MM.1S (cell line): ENCODE measurements at regions not wholly inside any gene's neighbourhood (a gene's known extent, or its start where the extent isn't known, plus 50 kb on each side); places are given as distances from the start of the nearest gene placed in this dataset.

ENCODE experiments used
- DNase-seq: peaks from one replicate; pipeline ENCODE4 v3.0.0-alpha.2; 2015
- H2AFZ ChIP-seq: fragments of 300-600 bp; sonication (generic); 2 replicates; pipeline ENCODE4 v1.6.0; 2016; ENCODE audit warnings: antibody characterized with exemption, low read length
- H3F3A ChIP-seq: fragments of 300-600 bp; sonication (generic); 2 replicates; pipeline ENCODE4 v1.6.1; 2016; ENCODE audit warnings: mild to moderate bottlenecking, antibody characterized with exemption, low read length, moderate library complexity, mixed read lengths; ENCODE audit not compliant: insufficient read depth
- H3K27ac ChIP-seq: fragments of 300-600 bp; sonication (generic); 2 replicates; pipeline ENCODE4 v1.5.1; 2016; ENCODE audit warnings: mild to moderate bottlenecking, low read length
- H3K27me3 ChIP-seq: fragments of 300-600 bp; sonication (generic); replicated peaks from 2 replicates; pipeline ENCODE4 v1.6.0; 2016; ENCODE audit warnings: low read length; ENCODE audit not compliant: insufficient read depth
- H3K36me3 ChIP-seq: fragments of 300-600 bp; sonication (generic); replicated peaks from 2 replicates; pipeline ENCODE4 v1.6.1; 2016; ENCODE audit warnings: mild to moderate bottlenecking, low read length, mixed read lengths; ENCODE audit not compliant: insufficient read depth
- H3K4me1 ChIP-seq: fragments of 300-600 bp; sonication (generic); 2 replicates; pipeline ENCODE4 v1.6.1; 2016; ENCODE audit warnings: low read length, mixed read lengths
- H3K4me2 ChIP-seq: fragments of 300-600 bp; sonication (generic); 2 replicates; pipeline ENCODE4 v1.6.0; 2016; ENCODE audit warnings: low read depth, low read length
- H3K4me3 ChIP-seq: fragments of 300-600 bp; sonication (generic); 2 replicates; pipeline ENCODE4 v1.5.1; 2016; ENCODE audit warnings: low read length, mixed read lengths
- H3K79me2 ChIP-seq: fragments of 300-600 bp; sonication (generic); 2 replicates; pipeline ENCODE4 v1.6.1; 2016; ENCODE audit warnings: mixed run types, low read length, mixed read lengths
- H3K9ac ChIP-seq: fragments of 300-600 bp; sonication (generic); 2 replicates; pipeline ENCODE4 v1.6.1; 2016; ENCODE audit warnings: low read length, mixed read lengths
- H3K9me2 ChIP-seq: fragments of 300-600 bp; sonication (generic); replicated peaks from 2 replicates; pipeline ENCODE4 v1.6.1; 2016; ENCODE audit warnings: mild to moderate bottlenecking, low read length, mixed read lengths; ENCODE audit not compliant: insufficient read depth
- H3K9me3 ChIP-seq: fragments of 300-600 bp; sonication (generic); replicated peaks from 2 replicates; pipeline ENCODE4 v1.6.1; 2016; ENCODE audit warnings: mild to moderate bottlenecking, low read length, mixed read lengths; ENCODE audit not compliant: insufficient read depth
- H4K20me1 ChIP-seq: fragments of 300-600 bp; sonication (generic); 2 replicates; pipeline ENCODE4 v1.6.1; 2016; ENCODE audit warnings: mild to moderate bottlenecking, low read length, moderate library complexity, mixed read lengths; ENCODE audit not compliant: insufficient read depth
- CTCF ChIP-seq: fragments of 300-600 bp; sonication (generic); IDR thresholded peaks from 2 replicates; pipeline ENCODE4 v1.5.1; 2016; ENCODE audit warnings: antibody characterized with exemption, low read length, mixed read lengths
- EZH2 ChIP-seq: fragments of 300-600 bp; sonication (generic); optimal IDR thresholded peaks from 2 replicates; pipeline ENCODE3; 2017; ENCODE audit warnings: low read depth, mild to moderate bottlenecking, antibody characterized with exemption, low read length, mixed read lengths
- EZH2phosphoT487 ChIP-seq: fragments of 300-600 bp; sonication (generic); IDR thresholded peaks from 2 replicates; pipeline ENCODE4 v1.6.1; 2018; ENCODE audit warnings: antibody characterized with exemption, low read length

GRCh38 chr5:23405316-23406068, 101.9 kb upstream of the PRDM9 start:
- no peak overlapping the region for H3K4me2 ChIP-seq
- no peaks in the 10 kb centered on the region for H3K4me1 ChIP-seq
- no peaks in the 10 kb centered on the region for H3F3A ChIP-seq
- no peaks in the 10 kb centered on the region for H3K79me2 ChIP-seq
- TF ChIP-seq EZH2phosphoT487 (no peak), EZH2 (no peak), CTCF (no peak)
- no peaks in the 10 kb centered on the region for H3K9me2 ChIP-seq
- H3K9ac ChIP-seq, result no peak overlapping the region
- H4K20me1 ChIP-seq, result no peaks in the 10 kb centered on the region
- no peaks in the 10 kb centered on the region for H3K27me3 ChIP-seq
- H3K9me3 ChIP-seq, result no peaks in the 10 kb centered on the region
- H2AFZ ChIP-seq, result no peak overlapping the region
- H3K36me3 ChIP-seq, result no peaks in the 10 kb centered on the region
- no peak for DNase-seq
- no peak overlapping the region for H3K4me3 ChIP-seq
- H3K27ac ChIP-seq, result no peak overlapping the region

GRCh38 chr5:23402585-23402984, 104.8 kb upstream of the PRDM9 start:
- no peaks in the 10 kb centered on the region for H3K4me1 ChIP-seq
- no peak for DNase-seq
- H3K9me3 ChIP-seq, result no peaks in the 10 kb centered on the region
- no peak overlapping the region for H3K4me3 ChIP-seq
- no peak for TF ChIP-seq CTCF
- TF ChIP-seq EZH2, result no peak
- no peak for TF ChIP-seq EZH2phosphoT487
- no peaks in the 10 kb centered on the region for H3F3A ChIP-seq
- no peaks in the 10 kb centered on the region for H3K36me3 ChIP-seq
- no peaks in the 10 kb centered on the region for H4K20me1 ChIP-seq
- H3K9ac ChIP-seq, result no peak overlapping the region
- no peaks in the 10 kb centered on the region for H3K9me2 ChIP-seq
- no peaks in the 10 kb centered on the region for H3K27me3 ChIP-seq
- H3K4me2 ChIP-seq, result no peak overlapping the region
- no peak overlapping the region for H2AFZ ChIP-seq
- no peak overlapping the region for H3K27ac ChIP-seq
- H3K79me2 ChIP-seq, result no peaks in the 10 kb centered on the region

- no peaks in the 10 kb centered on the region for H3K79me2 ChIP-seq
- H2AFZ ChIP-seq, result no peak overlapping the region
- no peaks in the 10 kb centered on the region for H3K9me2 ChIP-seq
- no peaks in the 10 kb centered on the region for H3K4me1 ChIP-seq
- TF ChIP-seq EZH2 (no peak), CTCF (no peak), EZH2phosphoT487 (no peak)
- no peak overlapping the region for H3K4me2 ChIP-seq
- no peak for DNase-seq
- no peak overlapping the region for H3K4me3 ChIP-seq
- no peak overlapping the region for H3K27ac ChIP-seq
- H3K36me3 ChIP-seq, result no peaks in the 10 kb centered on the region
- H4K20me1 ChIP-seq, result no peaks in the 10 kb centered on the region
- no peaks in the 10 kb centered on the region for H3K9me3 ChIP-seq
- H3F3A ChIP-seq, result no peaks in the 10 kb centered on the region
- no peak overlapping the region for H3K9ac ChIP-seq
- no peaks in the 10 kb centered on the region for H3K27me3 ChIP-seq
Observed at GRCh38 chr5:23400951-23401350, 106.5 kb upstream of the PRDM9 start.
